GM13976 (cell line): ENCODE measurements at regions not wholly inside any gene's neighbourhood (a gene's known extent, or its start where the extent isn't known, plus 50 kb on each side); places are given as distances from the start of the nearest gene placed in this dataset.

Experiments used
- DNase-seq: peaks from one replicate; pipeline ENCODE4 v3.0.0; 2012; ENCODE audit warnings: low spot score
- CTCF ChIP-seq: IDR thresholded peaks from 2 replicates; pipeline ENCODE4 v1.5.1; 2012; ENCODE audit warnings: borderline replicate concordance, mild to moderate bottlenecking; ENCODE audit not compliant: insufficient read depth; ENCODE audit errors: extremely low read depth, missing control alignments, control extremely low read depth
- in situ Hi-C: fragments of 300-500 bp; cut with MboI; formaldehyde crosslinking; loops from one replicate; pipeline ENCODE4 v1.12.0; 2022; ENCODE audit warnings: low sequenced_read_pairs, mixed read lengths, inconsistent platforms; ENCODE audit not compliant: unreplicated experiment

- in situ Hi-C loops = no loop called here
- no peak for DNase-seq
- no peak for TF ChIP-seq CTCF
These were observed 226.9 kb downstream of the TTLL2 start for GRCh38 chr6:167551628-167552257.

DNA sequence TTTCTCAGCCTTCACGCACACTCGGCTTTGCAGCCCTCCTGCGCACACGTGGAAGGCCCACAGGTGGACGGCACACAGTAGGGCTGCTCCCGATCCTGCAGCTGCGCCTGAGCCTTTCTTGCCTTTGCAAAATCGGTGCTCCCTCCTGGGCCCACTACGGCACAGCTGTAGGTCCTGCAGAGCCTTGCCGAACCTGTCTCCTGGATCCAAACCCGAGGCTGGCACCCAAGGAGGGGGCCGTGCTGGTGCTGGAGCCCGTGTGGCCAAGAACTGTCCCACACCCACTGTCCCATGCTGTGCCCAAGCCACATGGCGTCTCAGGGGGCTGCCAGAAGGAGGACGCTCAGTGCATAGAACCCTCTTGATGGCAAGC lies 227.4 kb downstream of the TTLL2 start:
- DNase-seq = no peak
- in situ Hi-C loops = no loop called here
- TF ChIP-seq CTCF = no peak

GRCh38 chr6:167552961-167553735 lies 228.3 kb downstream of the TTLL2 start:
- TF ChIP-seq CTCF = no peak
- DNase-seq = no peak
- in situ Hi-C loops = no loop called here

DNA sequence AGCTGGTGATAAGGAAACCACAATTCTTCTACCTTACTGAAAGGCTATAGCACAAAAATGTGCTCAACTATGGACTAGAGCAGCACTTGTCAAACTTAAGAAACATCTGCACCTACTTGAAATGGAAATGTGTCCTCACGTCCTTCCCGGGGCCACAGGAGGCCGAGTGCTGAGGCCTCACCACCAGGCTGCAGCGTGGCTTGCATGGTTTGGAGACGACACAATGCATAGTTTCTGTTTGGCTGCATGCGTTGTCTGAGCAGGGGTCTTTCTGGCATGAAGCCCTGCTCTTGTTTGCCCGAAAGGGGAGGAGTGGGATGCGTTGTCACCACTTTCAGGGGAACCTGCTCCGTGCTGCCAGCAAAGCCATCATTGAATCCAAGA lies 228.8 kb downstream of the TTLL2 start:
- TF ChIP-seq CTCF = no peak
- DNase-seq = no peak
- in situ Hi-C loops = no loop called here

GRCh38 chr6:167554854-167555253 lies 230.0 kb downstream of the TTLL2 start:
- DNase-seq = no peak
- no peak for TF ChIP-seq CTCF
- in situ Hi-C loops = no loop called here

DNA sequence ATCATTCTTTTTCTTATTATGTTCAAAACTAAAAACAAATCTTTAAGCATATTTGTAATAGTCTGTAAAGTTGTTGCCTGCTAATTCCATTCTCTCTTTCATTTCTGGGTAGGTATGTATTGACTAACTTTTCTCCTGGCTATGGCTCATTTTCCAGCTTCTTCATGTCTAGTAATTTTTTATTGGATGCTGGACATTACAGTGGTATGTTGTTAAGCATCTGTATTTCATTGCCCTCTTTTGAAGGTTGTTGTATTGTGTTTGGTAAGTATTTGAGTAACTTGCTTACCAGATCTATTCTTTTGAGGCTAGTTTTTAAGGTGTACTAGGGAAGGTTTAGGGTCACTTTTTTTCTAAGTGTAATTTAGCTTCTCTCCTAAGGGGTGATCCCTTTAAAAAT lies 230.9 kb downstream of the TTLL2 start:
- DNase-seq = no peak
- TF ChIP-seq CTCF = no peak
- in situ Hi-C loops = no loop called here
